ENCODE measurements at regions not wholly inside any gene's neighbourhood (a gene's known extent, or its start where the extent isn't known, plus 50 kb on each side); places are given as distances from the start of the nearest gene placed in this dataset.

DNA sequence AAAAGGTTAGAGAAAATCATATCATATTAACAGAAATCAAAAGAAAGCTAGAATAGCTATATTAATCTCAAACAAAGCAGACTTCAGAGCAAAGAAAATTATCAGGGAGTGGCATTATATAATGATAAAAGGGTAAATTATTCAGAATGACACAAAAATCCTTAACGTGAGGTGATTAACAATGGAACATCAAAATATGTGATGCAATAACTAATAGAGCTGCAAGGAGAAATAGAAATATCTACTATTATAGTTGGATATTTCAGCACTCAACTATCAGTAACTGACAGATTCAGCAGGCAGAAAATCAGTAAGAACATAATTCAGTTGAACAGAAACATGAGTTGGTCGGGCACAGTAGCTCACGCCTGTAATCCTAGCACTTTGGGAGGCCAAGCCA lies 275.1 kb upstream of the FSIP2 start:
- Mint-ChIP-seq H3K36me3 (ENCODE audit: low read depth) (no peaks in the 10 kb centered on the region), H3K27ac (no peak overlapping the region), H3K27me3 (no peaks in the 10 kb centered on the region), H3K4me3 (no peak overlapping the region), H3K4me1 (ENCODE audit: low read depth) (no peaks in the 10 kb centered on the region), H3K9me3 (peaks cover 3% of the 10 kb centered on the region)
- peaks cover 0 to 3% of the 10 kb centered on the region in 2 experiments for H3K9me3 ChIP-seq (ENCODE audit: control insufficient read depth in 1 of 2, insufficient read depth in 1 of 2, low read length in 2 of 2)
- ATAC-seq (ENCODE audit: poor library complexity) (no peak), DNase-seq (no peak)
- ChIA-PET POLR2A (no interaction called here), CTCF (no interaction called here)
- intact Hi-C loops (cut with DNase I, micrococcal nuclease): no loop called here
- no peaks in the 10 kb centered on the region for H3K27me3 ChIP-seq (ENCODE audit: control insufficient read depth in 1 of 2, insufficient read depth in 2 of 2, low read length in 2 of 2)
- H3K4me1 ChIP-seq (ENCODE audit: insufficient read depth, low read length): no peaks in the 10 kb centered on the region
- H3K27ac ChIP-seq (ENCODE audit: low read depth in 1 of 2, low read length in 2 of 2): no peak overlapping the region
- no peak overlapping the region for H3K4me3 ChIP-seq (ENCODE audit: low read length)
- TF ChIP-seq, protein P1, sequence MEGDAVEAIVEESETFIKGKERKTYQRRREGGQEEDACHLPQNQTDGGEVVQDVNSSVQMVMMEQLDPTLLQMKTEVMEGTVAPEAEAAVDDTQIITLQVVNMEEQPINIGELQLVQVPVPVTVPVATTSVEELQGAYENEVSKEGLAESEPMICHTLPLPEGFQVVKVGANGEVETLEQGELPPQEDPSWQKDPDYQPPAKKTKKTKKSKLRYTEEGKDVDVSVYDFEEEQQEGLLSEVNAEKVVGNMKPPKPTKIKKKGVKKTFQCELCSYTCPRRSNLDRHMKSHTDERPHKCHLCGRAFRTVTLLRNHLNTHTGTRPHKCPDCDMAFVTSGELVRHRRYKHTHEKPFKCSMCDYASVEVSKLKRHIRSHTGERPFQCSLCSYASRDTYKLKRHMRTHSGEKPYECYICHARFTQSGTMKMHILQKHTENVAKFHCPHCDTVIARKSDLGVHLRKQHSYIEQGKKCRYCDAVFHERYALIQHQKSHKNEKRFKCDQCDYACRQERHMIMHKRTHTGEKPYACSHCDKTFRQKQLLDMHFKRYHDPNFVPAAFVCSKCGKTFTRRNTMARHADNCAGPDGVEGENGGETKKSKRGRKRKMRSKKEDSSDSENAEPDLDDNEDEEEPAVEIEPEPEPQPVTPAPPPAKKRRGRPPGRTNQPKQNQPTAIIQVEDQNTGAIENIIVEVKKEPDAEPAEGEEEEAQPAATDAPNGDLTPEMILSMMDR (IDR thresholded peaks at IDR 0.05): no peak
- no peaks in the 10 kb centered on the region for H3K36me3 ChIP-seq (ENCODE audit: insufficient read depth, low read length)

DNA sequence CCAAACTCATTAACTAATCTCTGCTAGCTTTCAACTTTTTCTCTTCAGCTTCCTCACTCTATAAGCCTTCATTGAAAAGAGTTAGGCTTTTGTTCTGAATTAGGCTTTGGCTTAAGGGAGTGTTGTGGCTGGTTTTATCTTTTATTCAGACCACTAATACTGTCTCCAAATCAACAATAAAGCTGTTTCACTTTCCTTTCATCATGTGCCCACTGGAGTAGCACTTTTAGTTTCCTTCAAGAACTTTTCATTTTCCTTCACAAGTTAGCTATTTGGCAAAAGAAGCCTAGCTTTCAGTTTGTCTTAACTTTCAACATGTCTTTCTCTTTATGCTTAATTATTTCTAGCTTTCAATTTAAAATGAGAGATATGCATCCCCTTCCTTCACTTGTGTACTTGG lies 271.7 kb upstream of the FSIP2 start:
- Histone ChIP-seq H3K36me3 (ENCODE audit: insufficient read depth, low read length) (no peaks in the 10 kb centered on the region), H3K9me3 (ENCODE audit: control insufficient read depth in 1 of 2, insufficient read depth in 1 of 2, low read length in 2 of 2) (peaks cover 0 to 3% of the 10 kb centered on the region in 2 experiments), H3K27ac (ENCODE audit: low read depth in 1 of 2, low read length in 2 of 2) (no peak overlapping the region), H3K27me3 (ENCODE audit: control insufficient read depth in 1 of 2, insufficient read depth in 2 of 2, low read length in 2 of 2) (no peaks in the 10 kb centered on the region), H3K4me1 (ENCODE audit: insufficient read depth, low read length) (no peaks in the 10 kb centered on the region), H3K4me3 (ENCODE audit: low read length) (no peak overlapping the region)
- H3K4me1 Mint-ChIP-seq (ENCODE audit: low read depth): no peaks in the 10 kb centered on the region
- H3K4me3 Mint-ChIP-seq: no peak overlapping the region
- peaks cover 3% of the 10 kb centered on the region for H3K9me3 Mint-ChIP-seq
- intact Hi-C loops (cut with DNase I, micrococcal nuclease): no loop called here
- DNase-seq: no peak
- TF ChIP-seq, protein P1 (IDR thresholded peaks at IDR 0.05): no peak
- no peak overlapping the region for H3K27ac Mint-ChIP-seq
- H3K27me3 Mint-ChIP-seq: no peaks in the 10 kb centered on the region
- ATAC-seq (ENCODE audit: poor library complexity): no peak
- no peaks in the 10 kb centered on the region for H3K36me3 Mint-ChIP-seq (ENCODE audit: low read depth)
- POLR2A ChIA-PET: no interaction called here
- CTCF ChIA-PET: no interaction called here

- H3K36me3 Mint-ChIP-seq (ENCODE audit: low read depth): no peaks in the 10 kb centered on the region
- ATAC-seq (ENCODE audit: poor library complexity): no peak
- Histone ChIP-seq H3K27ac (ENCODE audit: low read depth in 1 of 2, low read length in 2 of 2) (no peak overlapping the region), H3K4me3 (ENCODE audit: low read length) (no peak overlapping the region), H3K27me3 (ENCODE audit: control insufficient read depth in 1 of 2, insufficient read depth in 2 of 2, low read length in 2 of 2) (no peaks in the 10 kb centered on the region), H3K36me3 (ENCODE audit: insufficient read depth, low read length) (no peaks in the 10 kb centered on the region), H3K4me1 (ENCODE audit: insufficient read depth, low read length) (no peaks in the 10 kb centered on the region), H3K9me3 (ENCODE audit: control insufficient read depth in 1 of 2, insufficient read depth in 1 of 2, low read length in 2 of 2) (peaks cover 0 to 19% of the 10 kb centered on the region in 2 experiments)
- H3K4me3 Mint-ChIP-seq: no peak overlapping the region
- no peaks in the 10 kb centered on the region for H3K27me3 Mint-ChIP-seq
- no peaks in the 10 kb centered on the region for H3K4me1 Mint-ChIP-seq (ENCODE audit: low read depth)
- no peaks in the 10 kb centered on the region for H3K9me3 Mint-ChIP-seq
- no peak overlapping the region for H3K27ac Mint-ChIP-seq
- no peak for DNase-seq
- TF ChIP-seq, protein P1 (IDR thresholded peaks at IDR 0.05): no peak
- intact Hi-C loops (cut with DNase I, micrococcal nuclease): no loop called here
- ChIA-PET CTCF (no interaction called here), POLR2A (no interaction called here)
These were observed 267.2 kb upstream of the FSIP2 start for GRCh38 chr2:185471441-185471840.

Data from CD4-positive, alpha-beta T cell (primary cell).